MM.1S (cell line): ENCODE measurements at regions not wholly inside any gene's neighbourhood (a gene's known extent, or its start where the extent isn't known, plus 50 kb on each side); places are given as distances from the start of the nearest gene placed in this dataset.

ENCODE experiments used
- DNase-seq: peaks from one replicate; pipeline ENCODE4 v3.0.0-alpha.2; 2015
- H2AFZ ChIP-seq: fragments of 300-600 bp; sonication (generic); 2 replicates; pipeline ENCODE4 v1.6.0; 2016; ENCODE audit warnings: antibody characterized with exemption, low read length
- H3F3A ChIP-seq: fragments of 300-600 bp; sonication (generic); 2 replicates; pipeline ENCODE4 v1.6.1; 2016; ENCODE audit warnings: mild to moderate bottlenecking, antibody characterized with exemption, low read length, moderate library complexity, mixed read lengths; ENCODE audit not compliant: insufficient read depth
- H3K27ac ChIP-seq: fragments of 300-600 bp; sonication (generic); 2 replicates; pipeline ENCODE4 v1.5.1; 2016; ENCODE audit warnings: mild to moderate bottlenecking, low read length
- H3K27me3 ChIP-seq: fragments of 300-600 bp; sonication (generic); replicated peaks from 2 replicates; pipeline ENCODE4 v1.6.0; 2016; ENCODE audit warnings: low read length; ENCODE audit not compliant: insufficient read depth
- H3K36me3 ChIP-seq: fragments of 300-600 bp; sonication (generic); replicated peaks from 2 replicates; pipeline ENCODE4 v1.6.1; 2016; ENCODE audit warnings: mild to moderate bottlenecking, low read length, mixed read lengths; ENCODE audit not compliant: insufficient read depth
- H3K4me1 ChIP-seq: fragments of 300-600 bp; sonication (generic); 2 replicates; pipeline ENCODE4 v1.6.1; 2016; ENCODE audit warnings: low read length, mixed read lengths
- H3K4me2 ChIP-seq: fragments of 300-600 bp; sonication (generic); 2 replicates; pipeline ENCODE4 v1.6.0; 2016; ENCODE audit warnings: low read depth, low read length
- H3K4me3 ChIP-seq: fragments of 300-600 bp; sonication (generic); 2 replicates; pipeline ENCODE4 v1.5.1; 2016; ENCODE audit warnings: low read length, mixed read lengths
- H3K79me2 ChIP-seq: fragments of 300-600 bp; sonication (generic); 2 replicates; pipeline ENCODE4 v1.6.1; 2016; ENCODE audit warnings: mixed run types, low read length, mixed read lengths
- H3K9ac ChIP-seq: fragments of 300-600 bp; sonication (generic); 2 replicates; pipeline ENCODE4 v1.6.1; 2016; ENCODE audit warnings: low read length, mixed read lengths
- H3K9me2 ChIP-seq: fragments of 300-600 bp; sonication (generic); replicated peaks from 2 replicates; pipeline ENCODE4 v1.6.1; 2016; ENCODE audit warnings: mild to moderate bottlenecking, low read length, mixed read lengths; ENCODE audit not compliant: insufficient read depth
- H3K9me3 ChIP-seq: fragments of 300-600 bp; sonication (generic); replicated peaks from 2 replicates; pipeline ENCODE4 v1.6.1; 2016; ENCODE audit warnings: mild to moderate bottlenecking, low read length, mixed read lengths; ENCODE audit not compliant: insufficient read depth
- H4K20me1 ChIP-seq: fragments of 300-600 bp; sonication (generic); 2 replicates; pipeline ENCODE4 v1.6.1; 2016; ENCODE audit warnings: mild to moderate bottlenecking, low read length, moderate library complexity, mixed read lengths; ENCODE audit not compliant: insufficient read depth
- CTCF ChIP-seq: fragments of 300-600 bp; sonication (generic); IDR thresholded peaks from 2 replicates; pipeline ENCODE4 v1.5.1; 2016; ENCODE audit warnings: antibody characterized with exemption, low read length, mixed read lengths
- EZH2 ChIP-seq: fragments of 300-600 bp; sonication (generic); optimal IDR thresholded peaks from 2 replicates; pipeline ENCODE3; 2017; ENCODE audit warnings: low read depth, mild to moderate bottlenecking, antibody characterized with exemption, low read length, mixed read lengths
- EZH2phosphoT487 ChIP-seq: fragments of 300-600 bp; sonication (generic); IDR thresholded peaks from 2 replicates; pipeline ENCODE4 v1.6.1; 2018; ENCODE audit warnings: antibody characterized with exemption, low read length

- no peaks in the 10 kb centered on the region for H3K27me3 ChIP-seq
- no peak overlapping the region for H2AFZ ChIP-seq
- no peak overlapping the region for H3K27ac ChIP-seq
- no peaks in the 10 kb centered on the region for H3K9me2 ChIP-seq
- no peaks in the 10 kb centered on the region for H3K36me3 ChIP-seq
- DNase-seq = no peak
- no peak overlapping the region for H3K4me2 ChIP-seq
- no peaks in the 10 kb centered on the region for H3K4me1 ChIP-seq
- no peak overlapping the region for H3K4me3 ChIP-seq
- no peaks in the 10 kb centered on the region for H4K20me1 ChIP-seq
- no peaks in the 10 kb centered on the region for H3K79me2 ChIP-seq
- H3F3A ChIP-seq = no peaks in the 10 kb centered on the region
- H3K9ac ChIP-seq = no peak overlapping the region
- no peak for TF ChIP-seq CTCF
- no peaks in the 10 kb centered on the region for H3K9me3 ChIP-seq
Observed at GRCh38 chr6:148287623-148288333, 54.9 kb upstream of the SASH1 start.

GRCh38 chr6:148288541-148288940 is 54.1 kb upstream of the SASH1 start:
- Histone ChIP-seq H3K36me3 (no peaks in the 10 kb centered on the region), H3K9ac (no peak overlapping the region), H3K27me3 (no peaks in the 10 kb centered on the region), H3K4me3 (no peak overlapping the region), H4K20me1 (no peaks in the 10 kb centered on the region), H3F3A (no peaks in the 10 kb centered on the region), H3K79me2 (no peaks in the 10 kb centered on the region), H3K4me2 (no peak overlapping the region), H3K9me3 (no peaks in the 10 kb centered on the region), H3K9me2 (no peaks in the 10 kb centered on the region), H2AFZ (no peak overlapping the region), H3K27ac (no peak overlapping the region), H3K4me1 (no peaks in the 10 kb centered on the region)
- TF ChIP-seq EZH2phosphoT487 (no peak), EZH2 (no peak), CTCF (no peak)
- no peak for DNase-seq

- Histone ChIP-seq H3K4me3 (no peak overlapping the region), H3K79me2 (no peaks in the 10 kb centered on the region), H3K9me3 (no peaks in the 10 kb centered on the region), H3K27ac (no peak overlapping the region), H3K27me3 (no peaks in the 10 kb centered on the region), H3K36me3 (no peaks in the 10 kb centered on the region), H2AFZ (no peak overlapping the region), H3K9ac (no peak overlapping the region), H4K20me1 (no peaks in the 10 kb centered on the region), H3K4me2 (no peak overlapping the region), H3K4me1 (no peaks in the 10 kb centered on the region), H3K9me2 (no peaks in the 10 kb centered on the region), H3F3A (no peaks in the 10 kb centered on the region)
- TF ChIP-seq CTCF (no peak), EZH2 (no peak), EZH2phosphoT487 (no peak)
- DNase-seq = no peak
Observed at GRCh38 chr6:148289153-148289552, 53.5 kb upstream of the SASH1 start.
